GM19467 (cell line): ENCODE measurements at regions not wholly inside any gene's neighbourhood (a gene's known extent, or its start where the extent isn't known, plus 50 kb on each side); places are given as distances from the start of the nearest gene placed in this dataset.

Experiments used
- ATAC-seq: cut with Tn5 transposase; IDR thresholded peaks from one replicate; pipeline ENCODE4 v1.9.1; 2021; ENCODE audit warnings: mild to moderate bottlenecking, moderate library complexity; ENCODE audit not compliant: unreplicated experiment

DNA sequence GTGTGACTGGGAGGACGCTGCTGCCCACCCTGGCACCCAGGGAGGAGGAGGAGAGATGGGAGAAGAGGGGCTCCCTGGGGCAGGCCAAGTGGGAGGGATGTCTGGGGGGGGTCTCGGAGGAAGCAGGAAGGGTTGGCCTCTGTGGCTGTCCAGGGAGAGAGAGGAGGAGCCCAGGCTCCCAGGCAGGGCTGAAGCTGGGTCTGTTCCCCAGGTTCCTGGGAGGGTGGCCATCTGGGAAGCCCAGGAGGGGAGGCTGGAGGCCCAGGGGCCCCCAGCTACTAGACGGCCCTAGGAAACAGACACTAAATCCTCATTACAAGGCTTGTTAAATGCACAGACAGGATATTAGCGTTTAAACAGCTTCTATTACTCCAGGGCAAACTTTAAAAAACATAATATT lies 139.8 kb downstream of the ENGASE start:
- ATAC-seq: no peak

DNA sequence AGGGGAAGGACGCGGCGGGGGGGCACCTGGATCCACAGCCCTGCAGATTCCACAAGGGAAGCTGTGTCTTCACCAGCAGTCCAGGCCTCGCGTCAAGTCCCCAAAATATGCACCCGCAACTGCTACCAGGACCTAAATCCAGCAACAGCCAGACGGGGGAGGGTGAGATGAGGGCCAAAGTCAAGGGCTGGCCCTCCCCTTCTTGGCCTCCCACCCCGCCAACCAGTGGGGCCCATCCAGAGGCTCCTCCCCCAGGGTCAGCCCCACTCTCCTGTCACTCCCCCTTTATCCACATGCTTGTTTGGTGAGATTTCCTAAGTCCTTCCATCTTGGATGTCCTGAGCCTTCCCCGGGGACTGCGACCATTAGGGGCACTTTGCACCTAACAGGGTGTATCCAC lies 138.7 kb downstream of the ENGASE start:
- no peak for ATAC-seq

DNA sequence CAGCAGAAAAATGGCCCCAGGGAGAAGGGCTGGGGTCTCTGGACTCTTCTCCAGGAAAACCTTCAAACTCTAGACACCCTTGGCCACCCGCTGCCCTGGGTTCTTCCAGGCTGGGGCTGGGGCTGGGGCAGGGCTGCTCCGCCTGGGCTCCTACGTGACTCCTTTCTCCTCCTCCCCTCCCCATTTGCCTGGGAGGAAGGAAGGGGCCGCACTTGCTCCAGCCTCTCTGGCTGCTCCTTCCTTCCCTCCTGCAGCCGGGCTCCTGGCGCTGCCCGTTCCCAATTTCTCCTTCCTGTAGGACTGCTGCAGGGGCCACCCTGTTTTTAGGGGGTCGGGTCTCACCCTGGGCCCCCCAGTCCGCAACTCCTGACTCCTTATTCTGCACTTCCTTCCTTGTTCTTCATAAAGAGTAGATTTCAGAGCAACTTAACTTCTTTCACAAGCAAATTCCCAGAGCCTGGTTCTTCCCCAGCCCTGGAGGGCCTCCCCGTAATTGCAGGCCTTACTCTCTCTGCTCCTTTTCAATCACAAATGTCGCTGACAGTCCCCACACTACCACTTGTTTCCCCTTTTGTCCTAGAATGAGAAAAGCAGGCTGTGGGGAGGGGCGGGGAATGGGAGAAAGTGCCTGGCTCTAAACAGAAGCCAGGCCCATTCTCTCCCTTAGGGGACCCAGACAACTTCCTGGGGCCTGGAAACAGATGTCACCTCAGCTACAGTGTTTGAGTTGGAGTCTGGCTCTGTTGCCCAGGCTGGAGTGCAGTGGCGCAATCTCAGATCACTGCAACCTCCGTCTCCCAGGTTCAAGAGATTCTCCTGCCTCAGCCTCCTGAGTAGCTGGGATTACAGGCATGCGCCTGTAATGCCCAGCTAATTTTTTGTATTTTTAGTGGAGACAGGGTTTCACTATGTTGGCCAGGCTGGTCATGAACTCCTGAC lies 137.8 kb downstream of the ENGASE start:
- ATAC-seq: no peak

DNA sequence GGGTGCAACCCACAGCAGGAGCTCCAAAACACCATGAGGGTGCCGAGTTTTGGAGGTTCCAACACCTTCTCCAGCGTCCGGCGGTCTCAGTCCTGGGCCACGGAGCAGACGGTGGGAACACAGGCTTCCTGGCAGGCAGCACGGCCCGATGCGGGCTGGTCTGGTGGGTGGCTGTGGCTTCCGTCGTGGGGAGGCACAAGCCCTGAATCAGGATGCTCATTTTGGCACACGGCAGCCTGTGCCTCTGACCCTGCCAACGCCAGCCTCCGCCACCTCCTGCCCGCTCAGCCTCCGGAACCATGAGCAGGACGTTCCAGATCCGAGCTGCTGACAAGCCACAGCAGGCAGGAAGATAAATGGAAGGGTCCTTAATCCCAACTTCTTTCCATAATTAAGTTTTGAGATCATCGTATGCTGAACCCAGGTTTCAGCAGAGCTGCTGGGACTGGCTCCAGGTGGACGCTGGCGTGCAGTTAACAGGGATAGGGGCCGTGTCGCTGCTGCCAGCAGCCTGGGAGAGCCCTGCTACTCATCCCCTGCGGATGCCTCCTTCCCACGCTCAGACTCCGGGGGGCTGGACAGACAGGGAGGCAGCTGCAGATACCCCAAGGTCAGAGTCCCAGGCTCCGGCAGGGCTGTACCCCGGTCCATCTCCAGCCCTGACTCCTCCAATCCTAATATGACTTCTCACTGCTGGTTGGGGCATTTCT lies 136.6 kb downstream of the ENGASE start:
- ATAC-seq: no peak

DNA sequence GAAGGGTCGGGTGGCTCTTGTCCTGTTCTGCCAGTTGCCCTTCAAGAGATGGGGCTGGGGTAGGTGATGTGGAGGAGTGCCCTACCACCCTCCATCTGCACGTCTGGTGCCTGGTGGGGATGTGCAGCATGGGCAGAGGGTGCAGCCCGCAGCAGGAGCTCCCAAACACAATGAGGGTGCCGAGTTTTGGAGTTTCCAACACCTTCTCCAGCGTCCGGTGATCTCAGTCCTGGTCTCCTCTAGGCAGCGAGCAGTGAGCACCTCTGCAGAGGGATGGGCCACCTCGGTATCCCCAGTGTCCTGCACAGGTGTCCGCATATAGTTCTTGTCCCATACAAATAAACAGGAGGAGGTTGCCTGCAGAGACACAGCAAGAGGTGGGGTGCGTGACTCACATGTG lies 136.0 kb downstream of the ENGASE start:
- ATAC-seq: no peak

DNA sequence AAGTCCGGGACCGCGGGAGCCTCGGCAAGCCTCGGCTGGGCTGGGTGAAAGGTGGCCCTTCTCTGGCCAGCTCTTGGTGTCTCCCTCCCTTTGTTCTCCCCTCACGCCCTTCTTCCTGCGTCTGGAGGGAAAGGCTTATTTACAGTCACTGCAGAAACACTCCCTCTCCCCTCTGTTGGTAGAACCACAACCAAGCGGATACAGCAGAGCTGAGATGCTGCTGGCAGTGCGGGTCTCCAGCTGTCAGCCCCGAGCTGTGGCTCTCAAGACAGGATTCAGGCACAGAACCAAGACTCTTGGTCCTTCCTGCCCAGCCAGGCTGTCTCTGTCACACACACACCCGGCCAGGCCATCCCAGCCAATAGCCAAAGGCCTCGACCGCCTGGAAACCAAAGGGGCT lies 133.3 kb downstream of the ENGASE start:
- no peak for ATAC-seq

DNA sequence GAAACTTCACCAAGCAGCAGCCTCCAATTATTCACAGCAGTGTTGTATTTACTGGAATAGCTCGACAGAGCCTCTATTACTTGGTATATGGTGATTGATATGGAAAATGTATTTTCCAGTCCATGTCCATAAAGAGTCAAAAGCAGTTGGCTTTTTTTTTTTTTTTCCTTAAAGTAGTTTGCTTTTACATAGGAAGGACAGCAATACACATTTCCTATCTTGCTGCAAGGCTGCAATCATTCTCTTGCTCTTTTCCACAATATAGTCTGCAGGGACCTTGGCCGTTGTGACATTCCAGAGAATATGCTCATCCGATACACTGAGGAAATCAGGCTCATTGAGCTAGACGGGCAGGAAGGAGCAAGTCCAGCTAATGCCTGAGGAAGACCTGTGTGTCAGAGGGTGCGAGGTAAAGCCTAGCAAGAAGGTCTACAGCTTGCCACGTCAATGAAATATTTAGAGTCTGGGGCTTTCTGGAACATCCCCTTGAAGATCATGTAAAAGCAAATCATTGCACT lies 131.1 kb downstream of the ENGASE start:
- ATAC-seq: no peak

DNA sequence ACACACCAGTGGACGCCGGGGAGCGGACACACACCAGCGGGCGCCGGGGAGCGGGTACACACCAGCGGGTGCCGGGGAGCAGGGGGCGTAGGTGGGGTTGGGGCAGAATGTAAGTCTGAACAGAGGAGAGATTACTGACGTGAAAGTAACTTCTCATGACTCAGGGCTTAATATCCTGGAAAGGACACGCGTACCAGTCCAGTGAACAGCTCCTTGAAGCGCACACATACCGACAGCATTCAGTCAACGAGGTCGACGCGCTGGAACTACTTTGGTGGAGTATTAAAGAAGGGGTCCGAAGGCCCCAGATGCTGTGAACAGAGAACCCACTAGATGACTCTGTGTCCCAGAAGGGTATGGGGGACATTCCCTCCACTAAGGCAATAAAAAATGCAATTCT lies 129.6 kb downstream of the ENGASE start:
- no peak for ATAC-seq

DNA sequence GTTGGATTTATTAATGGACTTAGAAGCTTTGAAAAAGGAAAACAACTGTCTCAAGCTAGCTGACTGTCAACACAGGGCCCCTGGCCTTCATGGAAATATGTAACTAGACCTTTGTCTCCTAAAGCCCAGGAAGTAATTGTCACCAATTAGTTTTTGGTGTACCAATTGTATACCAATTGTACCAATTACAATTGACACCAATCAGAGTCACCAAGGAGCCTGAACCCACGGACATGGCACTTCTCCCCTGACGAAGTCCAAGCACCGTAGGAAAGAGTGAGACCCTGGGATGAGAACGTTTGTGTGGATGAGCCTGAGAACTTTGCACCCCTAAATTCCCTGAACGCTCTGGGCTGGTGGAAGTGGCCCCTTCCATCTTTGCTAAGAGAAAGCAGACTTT lies 129.0 kb downstream of the ENGASE start:
- ATAC-seq: no peak

DNA sequence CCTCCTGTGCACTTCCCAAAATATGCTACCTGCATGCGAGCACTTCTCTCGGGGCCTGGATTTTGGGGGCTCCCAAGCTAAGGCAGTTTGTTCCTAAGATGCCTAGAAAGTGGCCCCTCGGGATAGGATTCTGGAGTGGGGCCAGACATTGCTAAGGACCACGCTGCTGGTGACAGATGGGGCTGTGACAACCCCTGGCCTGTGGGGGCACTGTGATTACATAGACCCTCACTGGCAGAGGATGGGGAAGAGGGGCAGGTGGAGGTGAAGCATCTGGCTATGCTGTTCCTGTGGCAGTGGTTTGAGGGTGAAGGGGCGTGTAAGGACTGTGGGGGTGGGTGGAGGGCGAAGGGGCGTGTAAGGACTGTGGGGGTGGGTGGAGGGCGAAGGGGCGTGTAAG lies 128.4 kb downstream of the ENGASE start:
- no peak for ATAC-seq

DNA sequence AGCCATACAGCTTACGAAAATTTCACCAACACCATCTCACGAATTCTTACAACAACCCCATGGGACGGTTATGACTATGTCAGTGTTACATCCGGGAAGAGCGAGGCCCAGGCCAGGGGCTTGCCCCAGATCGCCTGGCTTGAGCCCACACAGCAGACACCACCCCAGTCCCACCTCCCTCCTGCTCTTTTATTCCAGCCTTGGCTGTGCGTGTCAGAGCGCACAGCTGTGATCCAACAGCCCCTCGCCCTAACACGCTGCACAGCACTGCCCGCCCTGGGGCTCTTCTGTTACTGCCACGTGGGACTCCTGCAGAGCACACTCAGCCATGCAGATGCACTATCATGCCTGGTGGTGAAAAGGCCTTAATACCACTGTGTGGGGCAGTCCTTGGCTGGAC lies 127.9 kb downstream of the ENGASE start:
- no peak for ATAC-seq

DNA sequence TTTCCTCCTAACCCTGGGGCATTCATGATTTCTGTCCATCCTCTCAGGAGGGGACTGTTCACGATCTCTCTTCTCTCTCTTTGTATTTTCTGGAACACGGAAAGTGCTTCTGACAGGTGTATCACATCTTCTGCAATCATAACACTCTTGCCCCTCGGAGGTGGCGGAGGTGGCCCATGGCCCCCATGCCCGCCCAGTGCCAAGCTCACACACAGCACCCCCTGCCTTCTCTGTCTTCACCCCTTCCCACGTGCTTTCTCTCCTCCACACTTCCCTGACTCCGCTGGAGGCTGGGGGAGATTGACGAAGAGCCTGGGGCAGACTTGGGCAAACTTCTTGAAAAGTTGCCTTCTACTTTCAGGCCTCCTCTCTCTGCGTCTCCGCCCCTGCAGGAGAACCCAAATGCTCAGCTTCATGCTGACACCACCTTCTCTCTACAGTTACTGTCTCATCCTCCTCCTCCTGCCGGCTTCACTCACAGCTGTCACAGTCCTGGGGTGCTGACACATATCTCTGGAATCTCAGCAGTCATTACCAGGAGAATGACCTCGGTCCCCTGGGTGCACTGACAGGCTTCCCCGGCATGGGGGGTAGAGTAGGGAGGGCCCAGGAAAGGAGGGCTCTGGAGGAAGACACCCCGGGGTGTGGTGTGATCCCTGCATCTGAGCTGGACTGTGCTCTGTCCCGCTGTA lies 127.1 kb downstream of the ENGASE start:
- ATAC-seq: no peak

DNA sequence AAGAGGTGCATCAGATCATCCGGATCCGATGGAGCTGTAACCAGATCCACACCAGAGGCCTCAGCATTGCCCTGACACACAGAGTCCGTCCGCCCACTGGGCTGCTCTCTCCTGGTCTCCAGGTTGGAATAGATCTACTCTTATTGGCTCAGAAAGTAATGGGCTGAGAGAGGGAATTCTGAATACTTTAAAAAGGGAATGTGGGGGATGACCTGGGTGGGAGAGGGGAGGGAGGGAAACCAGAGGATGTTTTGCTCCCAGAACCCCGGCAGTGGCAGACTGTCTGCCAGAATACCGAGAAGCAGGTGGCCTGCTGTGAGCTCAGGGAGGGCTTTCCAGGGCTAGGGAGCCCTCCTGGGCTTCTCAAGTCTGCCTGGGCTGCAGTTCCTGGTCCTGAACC lies 126.5 kb downstream of the ENGASE start:
- ATAC-seq: no peak

DNA sequence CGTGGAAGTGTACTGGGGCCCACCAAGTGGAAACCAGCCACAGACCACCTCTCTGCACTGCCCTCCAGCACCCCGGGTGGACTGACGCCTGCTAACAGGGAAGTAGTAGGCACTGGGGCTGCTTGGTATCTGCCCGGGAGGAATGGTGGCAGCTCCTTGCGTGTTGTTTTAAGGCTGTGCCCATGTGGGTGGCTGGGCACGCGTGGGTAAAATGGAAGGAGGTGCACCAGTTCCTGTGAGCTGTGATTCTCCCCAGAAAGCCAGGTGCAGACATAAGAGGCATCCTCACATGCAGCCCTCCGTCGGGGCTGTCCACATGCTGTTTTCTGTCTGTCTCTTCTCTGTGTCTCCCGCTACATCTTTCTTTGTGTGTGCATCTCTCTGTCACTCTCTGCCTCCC lies 122.3 kb downstream of the ENGASE start:
- no peak for ATAC-seq

DNA sequence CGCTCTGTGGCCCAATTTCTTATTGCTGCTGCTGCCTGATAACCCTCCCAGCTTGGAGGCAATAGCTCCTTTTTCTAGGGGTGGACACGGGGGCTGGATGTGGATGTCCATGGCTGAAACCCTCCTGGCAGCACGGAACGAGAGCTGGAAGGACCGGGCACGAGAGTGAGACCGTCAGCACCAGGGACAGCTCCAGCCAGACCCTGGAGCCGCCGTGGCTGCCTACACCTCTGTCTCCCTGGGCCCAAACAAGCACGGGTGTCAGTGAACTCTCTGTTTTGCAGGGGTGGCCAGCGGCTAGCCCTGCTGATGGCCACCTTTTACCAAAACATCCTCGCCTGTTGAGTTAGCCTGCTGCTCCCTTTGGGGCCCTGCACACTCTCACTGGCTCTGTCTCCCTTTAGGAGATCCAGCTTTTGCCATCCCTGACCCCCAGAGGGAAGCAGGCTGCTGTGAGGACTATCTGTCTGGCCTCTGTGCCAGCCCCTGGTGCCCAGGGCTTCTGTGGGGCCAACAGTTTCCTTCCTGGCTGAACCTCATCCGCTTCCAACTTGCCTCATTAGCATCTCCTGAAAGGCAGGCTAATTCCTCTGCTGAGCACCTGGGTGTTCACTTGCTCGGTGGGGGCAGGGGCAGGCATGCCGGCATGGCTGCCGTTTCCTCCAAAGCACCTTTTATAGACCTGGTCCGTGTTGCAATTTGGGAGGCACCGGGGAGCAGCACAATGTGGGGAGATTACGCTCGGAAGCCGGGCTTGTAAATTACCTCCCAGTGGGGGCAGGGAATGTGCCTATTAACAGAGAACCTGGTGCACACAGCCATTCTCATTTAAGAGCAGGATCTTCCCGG lies 118.1 kb downstream of the ENGASE start:
- ATAC-seq: no peak

DNA sequence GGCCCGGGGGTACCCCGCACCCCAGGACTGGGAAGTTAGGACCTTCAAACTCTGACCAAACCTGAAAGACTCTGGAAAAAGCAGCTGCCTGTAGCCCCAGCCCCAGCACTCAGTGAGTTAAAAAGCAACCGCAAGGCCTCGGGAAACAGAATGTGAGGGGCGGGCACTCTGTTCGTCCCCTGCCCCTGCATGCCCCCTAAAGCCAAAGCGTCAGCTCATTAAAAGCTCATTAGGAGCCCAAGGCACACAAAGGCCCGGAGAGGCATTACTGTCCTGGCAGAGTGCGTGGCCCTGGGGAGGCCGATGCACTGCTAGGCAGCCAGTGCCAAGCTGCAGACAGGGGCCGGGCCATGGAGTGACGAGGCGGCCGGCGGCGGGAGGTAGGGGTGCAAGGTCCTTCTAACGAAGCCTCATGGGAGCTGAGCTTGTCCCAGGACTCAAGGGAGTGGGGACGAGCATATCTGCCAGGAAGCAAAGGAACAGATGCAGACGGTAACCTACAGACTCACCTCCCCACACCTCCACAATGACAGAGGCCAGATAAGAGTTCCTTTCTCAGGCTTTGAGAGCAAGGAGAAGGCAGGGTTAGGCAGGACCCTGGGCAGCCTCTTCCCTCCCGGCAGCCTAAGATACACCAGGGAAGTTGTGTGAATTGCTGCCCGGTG lies 116.8 kb downstream of the ENGASE start:
- ATAC-seq: no peak

DNA sequence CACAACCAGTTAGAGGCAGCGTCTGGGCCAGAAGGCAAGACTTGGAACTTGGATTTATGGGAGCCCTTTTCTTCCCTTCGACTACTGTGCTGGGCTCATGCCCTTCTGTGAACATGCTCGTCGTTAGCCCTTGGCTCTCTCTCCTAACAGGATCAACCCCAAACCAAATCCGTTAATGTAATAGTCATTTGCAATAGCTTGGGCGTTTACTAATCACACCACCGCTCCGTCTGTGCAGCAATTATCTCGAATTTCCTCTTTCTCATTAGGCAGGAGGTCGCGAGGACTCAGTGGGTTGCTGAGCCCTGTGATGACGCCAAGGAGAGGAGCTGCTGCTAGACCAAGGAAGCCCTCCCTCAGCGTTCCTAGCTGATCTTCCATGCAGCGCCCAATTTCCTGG lies 114.7 kb downstream of the ENGASE start:
- ATAC-seq: no peak

DNA sequence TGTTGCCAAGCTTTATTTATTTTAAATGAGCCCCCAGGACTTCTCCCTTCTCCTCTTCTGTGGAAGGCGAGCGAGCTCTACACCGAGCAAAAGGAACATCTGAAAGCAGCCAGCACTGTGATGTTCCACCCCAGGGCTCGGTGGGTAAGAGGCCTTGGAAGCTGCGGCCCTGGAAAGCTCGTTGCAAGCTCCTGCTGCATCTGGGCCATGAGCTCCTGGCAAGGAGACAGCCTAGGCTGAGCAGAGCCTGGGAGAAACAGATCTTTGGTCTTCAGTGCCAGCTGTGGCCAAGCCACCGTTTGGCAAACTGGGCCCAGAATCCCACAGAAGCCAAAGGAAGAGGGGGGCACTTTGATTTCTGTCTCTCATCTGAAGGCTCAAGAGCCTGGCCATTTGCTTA lies 114.1 kb downstream of the ENGASE start:
- ATAC-seq: no peak

DNA sequence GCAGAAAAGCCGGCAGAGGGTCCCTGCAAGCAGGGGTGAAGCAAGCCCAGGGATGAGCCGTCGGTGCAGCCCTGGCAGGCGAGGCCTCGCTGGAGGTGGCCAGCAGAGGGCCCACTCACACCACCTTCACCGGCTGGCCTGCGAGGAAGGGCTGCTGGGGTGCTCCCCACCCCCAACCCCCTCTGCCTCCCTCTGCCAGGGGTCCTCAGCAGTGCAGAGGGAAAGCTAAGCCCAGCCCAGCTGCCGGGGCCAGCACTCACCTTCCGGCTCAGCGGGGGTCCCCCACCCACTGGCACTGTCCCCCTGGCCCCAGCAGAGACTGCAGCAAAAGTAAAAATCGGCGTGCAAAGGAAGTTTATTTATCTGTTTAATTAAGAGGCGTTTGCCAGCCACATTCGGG lies 113.4 kb downstream of the ENGASE start:
- no peak for ATAC-seq

DNA sequence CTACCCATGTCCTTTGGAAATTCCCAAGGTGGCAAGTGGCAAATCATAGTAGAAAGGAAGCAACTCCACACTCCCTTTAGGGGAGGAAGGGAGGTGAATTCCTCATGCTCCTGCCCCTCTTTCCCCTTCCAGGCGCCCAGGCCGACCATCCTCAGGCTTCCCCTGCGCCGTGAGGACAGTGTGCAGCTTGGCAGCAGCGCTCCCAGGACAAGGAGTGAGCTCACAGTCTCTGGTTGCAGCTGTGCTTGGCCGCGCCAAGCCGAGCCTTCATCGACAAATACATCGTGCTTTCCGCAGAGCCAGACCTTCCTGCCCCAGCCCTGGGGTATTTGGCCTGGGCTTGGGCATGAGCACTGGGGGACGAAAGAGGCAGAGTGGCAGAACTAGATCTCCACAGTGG lies 112.6 kb downstream of the ENGASE start:
- no peak for ATAC-seq
